Esophagus squamous epithelium (tissue), 5 donors: ENCODE measurements at regions not wholly inside any gene's neighbourhood (a gene's known extent, or its start where the extent isn't known, plus 50 kb on each side); places are given as distances from the start of the nearest gene placed in this dataset.

ENCODE experiments used
- DNase-seq: peaks from one replicate; lab custom pipeline; 2025; lab: John Stamatoyannopoulos, UW
- H3K27ac ChIP-seq, 4 donors: fragments of 200-600 bp; sonication (generic); one replicate each; pipeline ENCODE4 v1.5.1; 2016 to 2019; ENCODE audit warnings: mild to moderate bottlenecking in 1 of 4
- H3K27me3 ChIP-seq, 4 donors: fragments of 200-600 bp; sonication (generic); 1 replicate in 3 of 4; 2 replicates in 1 of 4; pipeline versions ENCODE4 v1.5.1 to v1.6.0; 2017 to 2021; ENCODE audit warnings: antibody characterized with exemption in 1 of 4
- H3K36me3 ChIP-seq, 3 donors: fragments of 200-600 bp; sonication (generic); one replicate each; pipeline ENCODE4 v1.5.1; 2016 to 2019
- H3K4me1 ChIP-seq, 3 donors: fragments of 200-600 bp; sonication (generic); one replicate each; pipeline ENCODE4 v1.5.1; 2017 to 2019
- H3K4me3 ChIP-seq, 4 donors: fragments of 200-600 bp; sonication (generic); 1 replicate in 3 of 4; 2 replicates in 1 of 4; pipeline ENCODE4 v1.5.1; 2016 to 2019; ENCODE audit warnings: mild to moderate bottlenecking in 2 of 4, moderate library complexity in 1 of 4
- H3K9me3 ChIP-seq, 3 donors: fragments of 200-600 bp; sonication (generic); one replicate each; pipeline ENCODE4 v1.5.1; 2016 to 2019
- CTCF ChIP-seq, 6 experiments: fragments of 450-650 bp in 4 of 6; fragments of 200-600 bp in 2 of 6; sonication (generic) in 2 of 6; IDR thresholded peaks; one replicate each; pipeline ENCODE4 v1.5.1; 2016 to 2019; ENCODE audit warnings: antibody characterized with exemption in 6 of 6, mild to moderate bottlenecking in 4 of 6, moderate library complexity in 4 of 6
- POLR2A ChIP-seq, 4 donors: fragments of 450-650 bp; IDR thresholded peaks; one replicate each; pipeline ENCODE4 v1.6.1; 2017; ENCODE audit warnings: antibody characterized with exemption in 4 of 4, mild to moderate bottlenecking in 4 of 4, moderate library complexity in 3 of 4
- WGBS, 2 donors: methylation state at CpG; one replicate each; pipeline ENCODE4 v1.1.5; 2018; 5-methylcytosine and 5-hydroxymethylcytosine counted together
- intact Hi-C: fragments of 100-400 bp; cut with DNase I; formaldehyde crosslinking; loops from one replicate; pipeline ENCODE4 v1.15.0; 2022
- donor health status: DM: yes; HTN: yes; CAD: no.

- H3K27ac ChIP-seq = no peak overlapping the region
- DNase-seq = no peak
- 43 to 55% methylated on average over 1 of the region's 1 CpG for WGBS, 2 donors
- no peaks in the 10 kb centered on the region for H3K4me1 ChIP-seq
- H3K36me3 ChIP-seq = no peaks in the 10 kb centered on the region
- intact Hi-C loops = no loop called here
- no peak overlapping the region for H3K4me3 ChIP-seq
- no peaks in the 10 kb centered on the region for H3K9me3 ChIP-seq
- TF ChIP-seq POLR2A (IDR thresholded peaks at IDR 0.05) (no peak), CTCF (IDR thresholded peaks at IDR 0.05) (no peak)
- H3K27me3 ChIP-seq = no peaks in the 10 kb centered on the region
Observed at GRCh38 chr18:40612356-40612755, 1342.7 kb upstream of the PIK3C3 start.

GRCh38 chr18:40608226-40608625, 1346.8 kb upstream of the PIK3C3 start:
- Histone ChIP-seq H3K27ac (no peak overlapping the region), H3K36me3 (no peaks in the 10 kb centered on the region), H3K4me3 (no peak overlapping the region), H3K9me3 (no peaks in the 10 kb centered on the region), H3K4me1 (no peaks in the 10 kb centered on the region), H3K27me3 (no peaks in the 10 kb centered on the region)
- WGBS, 2 donors = 49% methylated on average over 2 of the region's 2 CpGs
- TF ChIP-seq POLR2A (IDR thresholded peaks at IDR 0.05) = no peak
- TF ChIP-seq CTCF (IDR thresholded peaks at IDR 0.05) = no peak
- intact Hi-C loops = no loop called here
- DNase-seq = no peak

GRCh38 chr18:40607542-40608148, 1347.4 kb upstream of the PIK3C3 start:
- Histone ChIP-seq H3K36me3 (no peaks in the 10 kb centered on the region), H3K27ac (no peak overlapping the region), H3K27me3 (no peaks in the 10 kb centered on the region), H3K4me3 (no peak overlapping the region), H3K9me3 (no peaks in the 10 kb centered on the region), H3K4me1 (no peaks in the 10 kb centered on the region)
- no peak for DNase-seq
- 43 to 54% methylated on average over 6 of the region's 6 CpGs for WGBS, 2 donors
- TF ChIP-seq CTCF (IDR thresholded peaks at IDR 0.05) = no peak
- no peak for TF ChIP-seq POLR2A (IDR thresholded peaks at IDR 0.05)
- intact Hi-C loops = no loop called here

- intact Hi-C loops = no loop called here
- 21 to 36% methylated on average over 1 of the region's 1 CpG for WGBS, 2 donors
- no peak overlapping the region for H3K4me3 ChIP-seq
Observed at GRCh38 chr18:40606996-40607395, 1348.0 kb upstream of the PIK3C3 start.

GRCh38 chr18:40583671-40584070, 1371.4 kb upstream of the PIK3C3 start:
- Histone ChIP-seq H3K4me3 (no peak overlapping the region), H3K36me3 (no peaks in the 10 kb centered on the region), H3K27ac (no peak overlapping the region), H3K27me3 (no peaks in the 10 kb centered on the region), H3K9me3 (no peaks in the 10 kb centered on the region), H3K4me1 (no peaks in the 10 kb centered on the region)
- WGBS, 2 donors = 82 to 90% methylated on average over 12 of the region's 12 CpGs
- intact Hi-C loops = no loop called here
- TF ChIP-seq CTCF (IDR thresholded peaks at IDR 0.05) (no peak), POLR2A (IDR thresholded peaks at IDR 0.05) (no peak)
- DNase-seq = no peak

More at GRCh38 chr18:40606996-40607395, 1348.0 kb upstream of the PIK3C3 start:
- Histone ChIP-seq H3K27ac (no peak overlapping the region), H3K4me1 (no peaks in the 10 kb centered on the region), H3K27me3 (no peaks in the 10 kb centered on the region), H3K9me3 (no peaks in the 10 kb centered on the region), H3K36me3 (no peaks in the 10 kb centered on the region)
- TF ChIP-seq CTCF (IDR thresholded peaks at IDR 0.05) = no peak
- no peak for TF ChIP-seq POLR2A (IDR thresholded peaks at IDR 0.05)
- DNase-seq = no peak
